ENCODE measurements at regions not wholly inside any gene's neighbourhood (a gene's known extent, or its start where the extent isn't known, plus 50 kb on each side); places are given as distances from the start of the nearest gene placed in this dataset.

DNA sequence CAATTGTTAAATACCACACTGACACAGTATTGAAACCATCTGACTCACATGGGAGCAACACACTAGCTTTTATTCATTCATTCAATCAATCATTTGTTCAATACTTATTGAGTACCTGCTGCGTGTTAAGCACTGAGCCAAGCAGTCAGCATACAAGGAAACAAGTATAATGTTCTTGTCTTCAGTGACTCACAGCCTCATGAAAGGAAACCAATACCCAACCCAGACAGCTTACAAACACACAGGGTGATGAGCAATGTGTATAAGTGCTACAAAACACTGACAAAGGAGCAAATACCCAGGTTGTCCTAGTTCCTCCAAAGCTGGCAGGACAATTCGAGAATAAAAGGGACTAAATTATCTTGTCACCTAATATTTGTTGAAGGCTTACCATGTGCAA lies 67.6 kb upstream of the RASEF start (continued):
- TF ChIP-seq, protein P1, sequence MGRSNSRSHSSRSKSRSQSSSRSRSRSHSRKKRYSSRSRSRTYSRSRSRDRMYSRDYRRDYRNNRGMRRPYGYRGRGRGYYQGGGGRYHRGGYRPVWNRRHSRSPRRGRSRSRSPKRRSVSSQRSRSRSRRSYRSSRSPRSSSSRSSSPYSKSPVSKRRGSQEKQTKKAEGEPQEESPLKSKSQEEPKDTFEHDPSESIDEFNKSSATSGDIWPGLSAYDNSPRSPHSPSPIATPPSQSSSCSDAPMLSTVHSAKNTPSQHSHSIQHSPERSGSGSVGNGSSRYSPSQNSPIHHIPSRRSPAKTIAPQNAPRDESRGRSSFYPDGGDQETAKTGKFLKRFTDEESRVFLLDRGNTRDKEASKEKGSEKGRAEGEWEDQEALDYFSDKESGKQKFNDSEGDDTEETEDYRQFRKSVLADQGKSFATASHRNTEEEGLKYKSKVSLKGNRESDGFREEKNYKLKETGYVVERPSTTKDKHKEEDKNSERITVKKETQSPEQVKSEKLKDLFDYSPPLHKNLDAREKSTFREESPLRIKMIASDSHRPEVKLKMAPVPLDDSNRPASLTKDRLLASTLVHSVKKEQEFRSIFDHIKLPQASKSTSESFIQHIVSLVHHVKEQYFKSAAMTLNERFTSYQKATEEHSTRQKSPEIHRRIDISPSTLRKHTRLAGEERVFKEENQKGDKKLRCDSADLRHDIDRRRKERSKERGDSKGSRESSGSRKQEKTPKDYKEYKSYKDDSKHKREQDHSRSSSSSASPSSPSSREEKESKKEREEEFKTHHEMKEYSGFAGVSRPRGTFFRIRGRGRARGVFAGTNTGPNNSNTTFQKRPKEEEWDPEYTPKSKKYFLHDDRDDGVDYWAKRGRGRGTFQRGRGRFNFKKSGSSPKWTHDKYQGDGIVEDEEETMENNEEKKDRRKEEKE (IDR thresholded peaks at IDR 0.05): no peak
- no peak for TF ChIP-seq FOXM1 (IDR thresholded peaks at IDR 0.05; ENCODE audit: low read depth, low read length)
- TF ChIP-seq, protein P2, sequence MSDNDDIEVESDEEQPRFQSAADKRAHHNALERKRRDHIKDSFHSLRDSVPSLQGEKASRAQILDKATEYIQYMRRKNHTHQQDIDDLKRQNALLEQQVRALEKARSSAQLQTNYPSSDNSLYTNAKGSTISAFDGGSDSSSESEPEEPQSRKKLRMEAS (IDR thresholded peaks at IDR 0.05; ENCODE audit: low read depth, low read length): no peak

DNA sequence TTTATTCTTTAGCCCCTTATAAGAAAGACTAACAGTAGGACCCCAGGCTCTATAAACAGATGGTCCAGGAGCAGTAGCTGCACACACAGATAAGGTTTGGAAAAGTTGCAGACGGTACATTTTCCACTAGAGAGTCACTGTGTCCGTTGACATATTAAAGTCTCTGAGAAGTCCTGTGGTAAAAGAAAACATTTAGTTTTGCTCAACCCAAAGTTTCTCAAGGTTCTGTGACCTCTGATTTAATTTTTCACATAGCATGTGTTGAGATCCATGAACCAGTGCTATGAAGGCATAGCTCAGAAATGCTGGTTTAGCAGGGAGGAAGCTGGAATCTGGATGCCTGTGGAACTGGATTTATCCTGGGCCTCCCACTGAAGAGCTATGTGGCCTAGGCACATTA lies 62.7 kb upstream of the RASEF start:
- WGBS (ENCODE audit: insufficient coverage, insufficient replicate concordance, low lambda C conversion rate, missing lambda C conversion rate): 39% methylated on average over 2 of the region's 2 CpGs
- POLR2A ChIA-PET: no interaction called here
- FAIRE-seq: no peak
- H3K9me3 ChIP-seq (replicated peaks; ENCODE audit: control insufficient read depth, insufficient read depth, low read length): no peaks in the 10 kb centered on the region
- no peak overlapping the region for H3K9ac ChIP-seq (ENCODE audit: control insufficient read depth, insufficient read depth, low read length)
- BruUV-seq (replicated peaks): no TSS peak
- SMC1A ChIA-PET (ENCODE audit: uncharacterized antibody, unreplicated experiment): no interaction called here
- CTCF ChIA-PET: no interaction called here
- H3K36me3 ChIP-seq (ENCODE audit: control insufficient read depth in 2 of 2, insufficient read depth in 2 of 2, low read length in 1 of 2): no peaks in the 10 kb centered on the region
- TF ChIP-seq, protein P3, sequence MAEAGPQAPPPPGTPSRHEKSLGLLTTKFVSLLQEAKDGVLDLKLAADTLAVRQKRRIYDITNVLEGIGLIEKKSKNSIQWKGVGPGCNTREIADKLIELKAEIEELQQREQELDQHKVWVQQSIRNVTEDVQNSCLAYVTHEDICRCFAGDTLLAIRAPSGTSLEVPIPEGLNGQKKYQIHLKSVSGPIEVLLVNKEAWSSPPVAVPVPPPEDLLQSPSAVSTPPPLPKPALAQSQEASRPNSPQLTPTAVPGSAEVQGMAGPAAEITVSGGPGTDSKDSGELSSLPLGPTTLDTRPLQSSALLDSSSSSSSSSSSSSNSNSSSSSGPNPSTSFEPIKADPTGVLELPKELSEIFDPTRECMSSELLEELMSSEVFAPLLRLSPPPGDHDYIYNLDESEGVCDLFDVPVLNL (IDR thresholded peaks at IDR 0.05; ENCODE audit: low read depth, low read length): no peak
- TF ChIP-seq, protein P4, sequence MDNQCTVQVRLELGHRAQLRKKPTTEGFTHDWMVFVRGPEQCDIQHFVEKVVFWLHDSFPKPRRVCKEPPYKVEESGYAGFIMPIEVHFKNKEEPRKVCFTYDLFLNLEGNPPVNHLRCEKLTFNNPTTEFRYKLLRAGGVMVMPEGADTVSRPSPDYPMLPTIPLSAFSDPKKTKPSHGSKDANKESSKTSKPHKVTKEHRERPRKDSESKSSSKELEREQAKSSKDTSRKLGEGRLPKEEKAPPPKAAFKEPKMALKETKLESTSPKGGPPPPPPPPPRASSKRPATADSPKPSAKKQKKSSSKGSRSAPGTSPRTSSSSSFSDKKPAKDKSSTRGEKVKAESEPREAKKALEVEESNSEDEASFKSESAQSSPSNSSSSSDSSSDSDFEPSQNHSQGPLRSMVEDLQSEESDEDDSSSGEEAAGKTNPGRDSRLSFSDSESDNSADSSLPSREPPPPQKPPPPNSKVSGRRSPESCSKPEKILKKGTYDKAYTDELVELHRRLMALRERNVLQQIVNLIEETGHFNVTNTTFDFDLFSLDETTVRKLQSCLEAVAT (IDR thresholded peaks at IDR 0.05): no peak
- DNase-seq (ENCODE audit: low read depth, low spot score): no peak
- no peaks in the 10 kb centered on the region for H3K4me1 ChIP-seq (ENCODE audit: control insufficient read depth, insufficient read depth, low read length)
- no peaks in the 10 kb centered on the region for H3K79me2 ChIP-seq (ENCODE audit: control insufficient read depth, insufficient read depth, low read length)
- no peak overlapping the region for H2AFZ ChIP-seq (ENCODE audit: control insufficient read depth, low read depth, low read length)
- H3K27ac ChIP-seq (ENCODE audit: control insufficient read depth, insufficient read depth): no peak overlapping the region
- no peaks in the 10 kb centered on the region for H3K27me3 ChIP-seq (replicated peaks in 1 of 2; ENCODE audit: control insufficient read depth in 2 of 2, insufficient read depth in 2 of 2, low read length in 1 of 2)
- in situ Hi-C loops (cut with MboI) (no loop called here), intact Hi-C loops (cut with micrococcal nuclease; ENCODE audit: unreplicated experiment) (no loop called here)
- RAD21 ChIA-PET (ENCODE audit: unreplicated experiment): no interaction called here
- ATAC-seq: no peak
- no peak overlapping the region for H3K4me2 ChIP-seq (ENCODE audit: control insufficient read depth, insufficient read depth)
- no peak overlapping the region for H3K4me3 ChIP-seq
- no peaks in the 10 kb centered on the region for H4K20me1 ChIP-seq (ENCODE audit: control insufficient read depth, insufficient read depth)

Measured in GM12878 (cell line).